ENCODE measurements at regions not wholly inside any gene's neighbourhood (a gene's known extent, or its start where the extent isn't known, plus 50 kb on each side); places are given as distances from the start of the nearest gene placed in this dataset.

DNA sequence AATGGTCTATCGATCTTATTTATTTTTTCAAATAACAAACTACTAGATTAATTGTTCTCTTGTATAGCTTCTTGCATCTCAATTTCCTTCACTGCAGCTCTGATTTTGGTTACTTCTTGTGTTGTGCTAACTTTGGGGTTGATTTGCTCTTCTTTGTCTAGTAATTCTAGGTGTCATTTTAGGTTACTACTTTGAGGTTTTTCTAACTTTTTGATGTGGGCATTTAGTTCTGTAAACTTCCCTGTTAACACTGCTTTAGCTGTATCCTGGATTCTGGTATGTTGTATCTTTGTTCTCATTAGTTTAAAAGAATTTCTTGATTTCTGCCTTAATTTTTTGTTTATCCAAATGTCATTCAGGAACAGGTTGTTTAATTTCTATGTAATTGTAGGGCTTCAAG, 1188.0 kb downstream of the DNAJB9 start:
- Histone ChIP-seq H3K9me3 (replicated peaks; ENCODE audit: insufficient read depth, low read length) (no peaks in the 10 kb centered on the region), H4K20me1 (ENCODE audit: insufficient read depth, low read length) (no peaks in the 10 kb centered on the region), H3K27ac (ENCODE audit: low read length) (no peak overlapping the region), H3K9ac (ENCODE audit: low read length) (no peak overlapping the region), H3K79me2 (ENCODE audit: low read length) (no peaks in the 10 kb centered on the region), H3K4me3 (ENCODE audit: low read length) (no peak overlapping the region), H3K36me3 (replicated peaks; ENCODE audit: insufficient read depth, low read length) (no peaks in the 10 kb centered on the region), H3F3A (ENCODE audit: insufficient read depth, low read length) (no peaks in the 10 kb centered on the region), H3K27me3 (replicated peaks; ENCODE audit: insufficient read depth, low read length) (no peaks in the 10 kb centered on the region), H3K4me1 (ENCODE audit: low read length) (no peaks in the 10 kb centered on the region), H3K4me2 (ENCODE audit: low read depth, low read length) (no peak overlapping the region), H3K9me2 (replicated peaks; ENCODE audit: insufficient read depth, low read length) (no peaks in the 10 kb centered on the region), H2AFZ (ENCODE audit: low read length) (no peak overlapping the region)
- TF ChIP-seq, protein P1, sequence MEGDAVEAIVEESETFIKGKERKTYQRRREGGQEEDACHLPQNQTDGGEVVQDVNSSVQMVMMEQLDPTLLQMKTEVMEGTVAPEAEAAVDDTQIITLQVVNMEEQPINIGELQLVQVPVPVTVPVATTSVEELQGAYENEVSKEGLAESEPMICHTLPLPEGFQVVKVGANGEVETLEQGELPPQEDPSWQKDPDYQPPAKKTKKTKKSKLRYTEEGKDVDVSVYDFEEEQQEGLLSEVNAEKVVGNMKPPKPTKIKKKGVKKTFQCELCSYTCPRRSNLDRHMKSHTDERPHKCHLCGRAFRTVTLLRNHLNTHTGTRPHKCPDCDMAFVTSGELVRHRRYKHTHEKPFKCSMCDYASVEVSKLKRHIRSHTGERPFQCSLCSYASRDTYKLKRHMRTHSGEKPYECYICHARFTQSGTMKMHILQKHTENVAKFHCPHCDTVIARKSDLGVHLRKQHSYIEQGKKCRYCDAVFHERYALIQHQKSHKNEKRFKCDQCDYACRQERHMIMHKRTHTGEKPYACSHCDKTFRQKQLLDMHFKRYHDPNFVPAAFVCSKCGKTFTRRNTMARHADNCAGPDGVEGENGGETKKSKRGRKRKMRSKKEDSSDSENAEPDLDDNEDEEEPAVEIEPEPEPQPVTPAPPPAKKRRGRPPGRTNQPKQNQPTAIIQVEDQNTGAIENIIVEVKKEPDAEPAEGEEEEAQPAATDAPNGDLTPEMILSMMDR (IDR thresholded peaks at IDR 0.05; ENCODE audit: low read length): no peak
- DNase-seq: no peak

DNA sequence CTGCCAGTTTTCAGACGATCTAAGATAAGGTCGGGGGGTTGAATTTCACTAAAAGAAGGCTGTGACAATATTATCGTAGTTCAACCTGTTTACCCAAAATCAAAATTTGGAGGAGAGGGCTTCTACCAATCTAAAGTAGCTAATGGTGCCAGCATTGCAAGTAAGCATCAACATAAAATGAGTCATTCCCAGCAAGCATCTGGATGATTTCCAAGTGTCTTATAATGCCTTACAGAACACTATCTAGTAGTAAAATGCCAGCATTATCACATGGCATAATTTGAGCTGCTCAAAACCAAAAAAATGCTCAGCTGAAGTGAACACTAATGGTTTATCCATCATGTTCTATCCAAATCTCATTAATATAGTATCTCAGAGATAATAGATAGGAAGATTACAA, 1193.9 kb downstream of the DNAJB9 start:
- Histone ChIP-seq H3K4me3 (ENCODE audit: low read length) (no peak overlapping the region), H3K4me2 (ENCODE audit: low read depth, low read length) (no peak overlapping the region), H3K36me3 (replicated peaks; ENCODE audit: insufficient read depth, low read length) (no peaks in the 10 kb centered on the region), H4K20me1 (ENCODE audit: insufficient read depth, low read length) (no peaks in the 10 kb centered on the region), H3K9me3 (replicated peaks; ENCODE audit: insufficient read depth, low read length) (no peaks in the 10 kb centered on the region), H3K9me2 (replicated peaks; ENCODE audit: insufficient read depth, low read length) (no peaks in the 10 kb centered on the region), H3K27me3 (replicated peaks; ENCODE audit: insufficient read depth, low read length) (no peaks in the 10 kb centered on the region), H3K27ac (ENCODE audit: low read length) (no peak overlapping the region), H3K9ac (ENCODE audit: low read length) (no peak overlapping the region), H3K79me2 (ENCODE audit: low read length) (no peaks in the 10 kb centered on the region), H2AFZ (ENCODE audit: low read length) (no peak overlapping the region), H3K4me1 (ENCODE audit: low read length) (no peaks in the 10 kb centered on the region), H3F3A (ENCODE audit: insufficient read depth, low read length) (no peaks in the 10 kb centered on the region)
- TF ChIP-seq, protein P1 (IDR thresholded peaks at IDR 0.05; ENCODE audit: low read length): no peak
- TF ChIP-seq EZH2 (optimal IDR thresholded peaks at IDR 0.05; ENCODE audit: low read depth, low read length) (no peak), EZH2phosphoT487 (IDR thresholded peaks at IDR 0.05; ENCODE audit: low read length) (no peak)
- DNase-seq: no peak

DNA sequence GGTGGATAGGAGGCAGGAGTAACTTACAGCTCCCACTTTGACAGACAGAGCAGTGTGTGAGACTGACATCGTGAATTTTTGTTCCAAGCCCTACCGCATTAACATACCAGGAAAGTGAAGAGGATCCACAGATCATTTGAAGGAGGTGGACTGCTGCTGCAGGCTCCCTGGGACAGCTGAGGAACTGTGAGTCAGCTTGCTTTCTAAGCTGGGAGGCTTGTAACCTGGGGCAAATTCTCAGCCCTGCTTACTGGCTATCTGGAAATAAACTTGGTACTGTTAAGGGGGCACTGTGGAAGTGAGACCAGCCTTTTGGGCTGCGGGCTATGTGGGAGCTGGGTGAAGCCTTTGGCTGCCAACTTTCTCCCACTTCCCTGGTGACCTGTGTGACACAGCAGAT, 1202.5 kb downstream of the DNAJB9 start:
- H3F3A ChIP-seq (ENCODE audit: insufficient read depth, low read length): no peaks in the 10 kb centered on the region
- H3K4me3 ChIP-seq (ENCODE audit: low read length): no peak overlapping the region
- no peak overlapping the region for H2AFZ ChIP-seq (ENCODE audit: low read length)
- H3K9me2 ChIP-seq (replicated peaks; ENCODE audit: insufficient read depth, low read length): no peaks in the 10 kb centered on the region
- H3K36me3 ChIP-seq (replicated peaks; ENCODE audit: insufficient read depth, low read length): no peaks in the 10 kb centered on the region
- no peaks in the 10 kb centered on the region for H4K20me1 ChIP-seq (ENCODE audit: insufficient read depth, low read length)
- no peak overlapping the region for H3K27ac ChIP-seq (ENCODE audit: low read length)
- H3K4me1 ChIP-seq (ENCODE audit: low read length): no peaks in the 10 kb centered on the region
- DNase-seq: no peak
- no peaks in the 10 kb centered on the region for H3K79me2 ChIP-seq (ENCODE audit: low read length)
- no peaks in the 10 kb centered on the region for H3K27me3 ChIP-seq (replicated peaks; ENCODE audit: insufficient read depth, low read length)
- no peak overlapping the region for H3K4me2 ChIP-seq (ENCODE audit: low read depth, low read length)
- TF ChIP-seq EZH2 (optimal IDR thresholded peaks at IDR 0.05; ENCODE audit: low read depth, low read length): no peak
- TF ChIP-seq, protein P1 (IDR thresholded peaks at IDR 0.05; ENCODE audit: low read length): no peak
- TF ChIP-seq EZH2phosphoT487 (IDR thresholded peaks at IDR 0.05; ENCODE audit: low read length): no peak
- H3K9me3 ChIP-seq (replicated peaks; ENCODE audit: insufficient read depth, low read length): no peaks in the 10 kb centered on the region
- H3K9ac ChIP-seq (ENCODE audit: low read length): no peak overlapping the region

DNA sequence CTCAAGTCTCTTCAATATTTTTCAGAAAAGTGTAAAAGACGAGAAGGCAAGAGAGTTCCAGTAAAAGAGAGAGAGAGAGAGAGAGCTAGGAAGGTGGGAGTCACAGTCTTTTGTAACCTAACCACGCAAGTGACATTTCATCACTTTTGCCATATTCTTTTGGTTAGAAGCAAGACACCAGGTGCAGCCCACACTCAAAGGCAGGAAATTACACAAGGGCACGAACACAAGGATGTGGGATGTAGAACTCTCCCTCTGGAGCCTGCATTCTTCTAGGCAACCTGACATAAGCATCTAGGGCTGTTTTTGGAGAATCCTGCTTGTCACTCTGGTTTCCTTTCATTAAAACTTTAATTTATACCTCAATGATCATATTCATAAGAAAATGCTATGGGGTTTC, 1213.1 kb downstream of the DNAJB9 start:
- H3K9me2 ChIP-seq (replicated peaks; ENCODE audit: insufficient read depth, low read length): no peaks in the 10 kb centered on the region
- no peak overlapping the region for H3K4me3 ChIP-seq (ENCODE audit: low read length)
- H3K27me3 ChIP-seq (replicated peaks; ENCODE audit: insufficient read depth, low read length): no peaks in the 10 kb centered on the region
- no peak for DNase-seq
- no peak overlapping the region for H3K27ac ChIP-seq (ENCODE audit: low read length)
- TF ChIP-seq EZH2 (optimal IDR thresholded peaks at IDR 0.05; ENCODE audit: low read depth, low read length): no peak
- H2AFZ ChIP-seq (ENCODE audit: low read length): no peak overlapping the region
- no peaks in the 10 kb centered on the region for H3K4me1 ChIP-seq (ENCODE audit: low read length)
- H3K9ac ChIP-seq (ENCODE audit: low read length): no peak overlapping the region
- no peaks in the 10 kb centered on the region for H3F3A ChIP-seq (ENCODE audit: insufficient read depth, low read length)
- H4K20me1 ChIP-seq (ENCODE audit: insufficient read depth, low read length): no peaks in the 10 kb centered on the region
- H3K9me3 ChIP-seq (replicated peaks; ENCODE audit: insufficient read depth, low read length): no peaks in the 10 kb centered on the region
- no peak overlapping the region for H3K4me2 ChIP-seq (ENCODE audit: low read depth, low read length)
- no peaks in the 10 kb centered on the region for H3K79me2 ChIP-seq (ENCODE audit: low read length)
- H3K36me3 ChIP-seq (replicated peaks; ENCODE audit: insufficient read depth, low read length): no peaks in the 10 kb centered on the region

Measured in MM.1S (cell line).